CD4-positive, alpha-beta memory T cell (primary cell): ENCODE measurements at regions not wholly inside any gene's neighbourhood (a gene's known extent, or its start where the extent isn't known, plus 50 kb on each side); places are given as distances from the start of the nearest gene placed in this dataset.
"Not testable (repeated sequence)": the region's sequence is repeated elsewhere in the genome, so short reads cannot be mapped to it uniquely, and the experiment has no call there.

Source experiments
- CTCF ChIA-PET: fragments of 350-600 bp; sonication (Branson Sonifier 250); formaldehyde crosslinking; loops from one replicate; lab custom pipeline; 2021; ENCODE audit warnings: inconsistent platforms; ENCODE audit not compliant: partially characterized antibody; lab: Charles Lee
- POLR2A ChIA-PET: fragments of 350-600 bp; sonication (Branson Sonifier 250); formaldehyde crosslinking; loops from one replicate; lab custom pipeline; 2021; ENCODE audit not compliant: partially characterized antibody; lab: Charles Lee
- DNase-seq, 5 donors: peaks; one replicate each; pipeline versions ENCODE4 v3.0.0 to v3.0.0-alpha.2; 2020 to 2022; ENCODE audit warnings: mixed read lengths in 1 of 5
- H3K27ac ChIP-seq: one replicate; pipeline ENCODE4 v1.7.0; 2013; ENCODE audit warnings: low read depth, low read length
- H3K27me3 ChIP-seq: 2 replicates; pipeline ENCODE4 v1.7.0; 2013; ENCODE audit warnings: mild to moderate bottlenecking, low read length, moderate library complexity; ENCODE audit not compliant: insufficient read depth
- H3K36me3 ChIP-seq: 2 replicates; pipeline ENCODE4 v1.7.0; 2013; ENCODE audit warnings: mild to moderate bottlenecking, low read length, moderate library complexity; ENCODE audit not compliant: insufficient read depth
- H3K4me1 ChIP-seq: 2 replicates; pipeline ENCODE4 v1.7.0; 2013; ENCODE audit warnings: mild to moderate bottlenecking, low read length, moderate library complexity; ENCODE audit not compliant: insufficient read depth
- H3K4me3 ChIP-seq, 2 donors: one replicate each; pipeline ENCODE4 v1.7.0; 2013; ENCODE audit warnings: low read length in 2 of 2, mild to moderate bottlenecking in 1 of 2
- H3K9me3 ChIP-seq, 2 donors: one replicate each; pipeline ENCODE4 v1.7.0; 2013; ENCODE audit warnings: low read length in 2 of 2, control low read depth in 1 of 2; ENCODE audit not compliant: control insufficient read depth in 1 of 2
- H3K27ac Mint-ChIP-seq, 7 donors: one replicate each; pipeline ENCODE4 v1.8.0; 2020 to 2021; ENCODE audit warnings: mixed read lengths in 7 of 7, mild to moderate bottlenecking in 6 of 7, inconsistent platforms in 3 of 7, moderate library complexity in 3 of 7
- H3K27me3 Mint-ChIP-seq, 2 donors: one replicate each; pipeline ENCODE4 v1.8.0; 2020 to 2021; ENCODE audit warnings: mixed read lengths in 2 of 2
- H3K36me3 Mint-ChIP-seq, 2 donors: one replicate each; pipeline ENCODE4 v1.8.0; 2020 to 2021; ENCODE audit warnings: mixed read lengths in 2 of 2, inconsistent platforms in 1 of 2, mild to moderate bottlenecking in 1 of 2
- H3K4me1 Mint-ChIP-seq, 4 donors: one replicate each; pipeline ENCODE4 v1.8.0; 2020 to 2021; ENCODE audit warnings: mixed read lengths in 4 of 4, mild to moderate bottlenecking in 1 of 4
- H3K4me3 Mint-ChIP-seq, 8 donors: one replicate each; pipeline ENCODE4 v1.8.0; 2020 to 2021; ENCODE audit warnings: mixed read lengths in 8 of 8, mild to moderate bottlenecking in 7 of 8, moderate library complexity in 6 of 8, inconsistent platforms in 3 of 8
- H3K9me3 Mint-ChIP-seq, 8 donors: one replicate each; pipeline ENCODE4 v1.8.0; 2020 to 2021; ENCODE audit warnings: mixed read lengths in 8 of 8, mild to moderate bottlenecking in 5 of 8, inconsistent platforms in 3 of 8, moderate library complexity in 1 of 8
- intact Hi-C: fragments of 100-400 bp; cut with micrococcal nuclease; formaldehyde crosslinking; loops from one replicate; pipeline ENCODE4 v1.15.1; 2023

DNA sequence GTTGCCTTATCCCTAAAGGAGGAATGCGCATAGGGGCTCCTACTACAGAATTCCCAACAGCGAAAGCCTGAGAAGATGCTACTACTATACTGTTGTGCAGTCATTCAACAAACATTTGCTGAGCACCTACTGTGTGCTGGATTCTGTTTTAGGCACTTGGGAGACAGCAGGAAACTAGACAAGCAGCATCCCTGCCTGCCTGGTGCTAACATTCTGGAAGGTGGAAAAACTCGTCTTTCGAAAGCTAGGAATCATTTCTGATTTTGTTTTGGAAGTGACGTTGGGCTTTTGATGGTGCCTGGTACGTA lies 131.5 kb upstream of the NCOR2 start:
- no peak overlapping the region for H3K4me3 ChIP-seq
- POLR2A ChIA-PET = no interaction called here
- H3K9me3 ChIP-seq = no peaks in the 10 kb centered on the region
- Mint-ChIP-seq H3K4me1 (peaks cover 4 to 7% (median 6%) of the 10 kb centered on the region in 4 donors), H3K4me3 (no peak overlapping the region), H3K9me3 (peaks cover 0 to 4% (median 0%) of the 10 kb centered on the region in 8 donors), H3K27ac (no peak overlapping the region), H3K36me3 (peaks cover 0 to 1% of the 10 kb centered on the region in 2 donors), H3K27me3 (peaks cover 0 to 3% of the 10 kb centered on the region in 2 donors)
- CTCF ChIA-PET = no interaction called here
- no peak overlapping the region for H3K27ac ChIP-seq
- no peak for DNase-seq
- H3K36me3 ChIP-seq = no peaks in the 10 kb centered on the region
- H3K4me1 ChIP-seq = peaks cover 7% of the 10 kb centered on the region
- intact Hi-C loops = no loop called here
- no peaks in the 10 kb centered on the region for H3K27me3 ChIP-seq

DNA sequence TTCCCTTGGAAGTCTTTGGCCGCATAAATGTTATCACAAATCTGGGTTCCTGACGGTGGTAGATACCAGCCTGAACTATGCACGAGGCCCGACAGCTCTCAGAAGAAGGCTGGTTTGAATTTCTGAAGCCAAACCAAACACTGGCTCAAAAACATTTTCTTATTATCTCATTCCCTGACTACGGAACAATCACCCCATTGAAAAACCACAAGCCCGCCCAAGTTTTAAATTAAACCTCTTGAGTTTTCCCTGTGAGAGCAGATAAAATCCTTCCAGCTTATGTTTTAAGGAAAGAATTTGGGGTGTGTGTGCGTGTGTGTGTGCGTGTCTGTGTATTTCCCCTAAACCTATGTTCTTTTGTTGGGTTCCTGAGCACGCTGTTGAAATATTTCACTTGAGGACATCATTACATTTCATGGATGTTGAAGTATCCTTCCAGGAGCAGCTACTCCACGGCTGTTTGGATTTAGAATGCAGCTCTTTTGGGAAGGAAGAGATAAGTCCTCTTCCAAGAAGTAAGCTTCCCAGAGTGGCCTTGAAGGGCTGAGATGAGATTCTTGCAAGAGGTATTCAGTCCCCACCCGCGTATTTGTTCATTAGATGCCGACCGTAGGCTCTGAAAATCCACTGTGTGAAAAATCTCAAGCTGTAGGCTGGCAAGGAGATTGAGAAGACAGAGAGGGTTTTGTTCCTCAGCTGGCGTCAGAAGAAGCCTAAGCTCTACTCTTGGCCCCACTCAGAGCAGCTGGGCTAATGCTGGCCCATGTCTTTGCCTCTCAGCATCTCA lies 131.0 kb upstream of the NCOR2 start:
- peaks cover 0 to 1% of the 10 kb centered on the region in 2 donors for H3K36me3 Mint-ChIP-seq
- H3K4me1 Mint-ChIP-seq = peaks cover 4 to 7% (median 6%) of the 10 kb centered on the region in 4 donors
- intact Hi-C loops = no loop called here
- Histone ChIP-seq H3K4me3 (no peak overlapping the region), H3K9me3 (no peaks in the 10 kb centered on the region), H3K36me3 (no peaks in the 10 kb centered on the region), H3K27ac (no peak overlapping the region), H3K27me3 (no peaks in the 10 kb centered on the region), H3K4me1 (peaks cover 7% of the 10 kb centered on the region)
- H3K27me3 Mint-ChIP-seq = peaks cover 0 to 3% of the 10 kb centered on the region in 2 donors
- ChIA-PET CTCF (no interaction called here), POLR2A (no interaction called here)
- H3K27ac Mint-ChIP-seq = no peak overlapping the region
- H3K4me3 Mint-ChIP-seq = no peak overlapping the region
- no peak for DNase-seq
- H3K9me3 Mint-ChIP-seq = peaks cover 0 to 5% (median 2%) of the 10 kb centered on the region in 8 donors

DNA sequence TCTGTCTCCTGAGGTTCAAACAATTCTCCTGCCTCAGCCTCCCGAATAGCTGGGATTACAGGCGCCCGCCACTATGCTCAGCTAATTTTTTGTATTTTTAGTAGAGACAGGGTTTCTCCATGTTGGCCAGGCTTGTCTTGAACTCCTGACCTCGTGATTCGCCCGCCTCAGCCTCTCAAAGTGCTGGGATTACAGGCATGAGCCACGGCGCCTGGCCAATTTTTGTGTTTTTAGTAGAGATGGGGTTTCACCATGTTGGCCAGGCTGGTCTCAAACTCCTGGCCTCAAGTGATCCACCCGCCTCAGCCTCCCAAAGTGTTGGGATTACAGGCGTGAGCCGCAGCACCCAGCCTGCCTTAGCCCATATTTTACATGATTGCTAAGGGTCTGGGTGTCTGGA lies 130.3 kb upstream of the NCOR2 start:
- intact Hi-C loops, H3K4me1 ChIP-seq, H3K9me3 ChIP-seq, CTCF ChIA-PET, H3K9me3 Mint-ChIP-seq, H3K27ac Mint-ChIP-seq, DNase-seq, H3K27me3 ChIP-seq, H3K4me3 ChIP-seq, POLR2A ChIA-PET, H3K36me3 Mint-ChIP-seq, H3K4me3 Mint-ChIP-seq, H3K36me3 ChIP-seq, H3K27ac ChIP-seq, H3K4me1 Mint-ChIP-seq, H3K27me3 Mint-ChIP-seq: not testable (repeated sequence)

DNA sequence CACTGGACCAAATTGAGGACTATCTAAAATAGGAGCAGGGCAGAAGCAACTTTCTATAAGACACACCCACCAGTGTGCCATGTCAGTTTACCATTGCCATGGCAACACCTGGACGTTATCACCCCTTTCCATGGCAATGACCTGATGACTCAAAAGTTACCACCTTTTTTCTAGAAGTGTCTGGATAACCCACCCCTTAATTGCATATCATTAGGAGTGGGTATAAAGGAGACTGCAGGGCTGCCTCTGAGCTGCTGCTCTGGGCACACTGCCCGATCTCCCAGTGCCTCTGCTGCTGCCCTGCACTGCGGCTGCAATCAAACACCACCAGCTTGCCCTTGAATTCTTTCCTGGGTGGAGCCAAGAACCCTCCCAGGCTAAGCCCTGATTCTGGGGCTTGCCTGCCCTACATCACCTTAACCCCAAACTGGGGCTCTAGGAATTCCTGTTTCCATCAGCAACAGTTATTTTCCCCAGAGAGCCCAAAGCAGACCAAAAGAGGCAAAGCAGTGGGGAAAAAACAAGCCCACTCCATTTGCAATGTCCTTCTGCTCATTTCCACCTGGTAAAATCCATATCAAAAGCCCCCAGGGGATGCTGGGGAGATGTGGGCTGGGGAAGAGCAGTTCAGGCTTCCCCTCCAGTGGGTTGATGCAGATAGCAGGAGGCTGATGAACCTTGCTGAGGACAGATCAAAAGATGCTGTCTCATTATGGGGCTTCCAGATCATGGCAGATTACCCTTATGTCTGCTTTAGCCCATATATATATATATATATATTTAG lies 129.5 kb upstream of the NCOR2 start:
- DNase-seq = no peak
- Histone ChIP-seq H3K36me3 (no peaks in the 10 kb centered on the region), H3K4me3 (no peak overlapping the region), H3K9me3 (no peaks in the 10 kb centered on the region), H3K4me1 (peaks cover 7% of the 10 kb centered on the region), H3K27me3 (no peaks in the 10 kb centered on the region), H3K27ac (no peak overlapping the region)
- ChIA-PET POLR2A (no interaction called here), CTCF (interaction anchor here (0.6 kb wide), 1 partner anchor 52 kb away, joined by 3 read pairs; no protein-coding TSS in a partner anchor)
- peaks cover 4 to 7% (median 6%) of the 10 kb centered on the region in 4 donors for H3K4me1 Mint-ChIP-seq
- H3K9me3 Mint-ChIP-seq = peaks cover 0 to 16% (median 13%) of the 10 kb centered on the region in 8 donors
- intact Hi-C loops = no loop called here
- peaks cover 0 to 3% of the 10 kb centered on the region in 2 donors for H3K27me3 Mint-ChIP-seq
- H3K27ac Mint-ChIP-seq = no peak overlapping the region
- H3K4me3 Mint-ChIP-seq = no peak overlapping the region
- H3K36me3 Mint-ChIP-seq = peaks cover 0 to 1% of the 10 kb centered on the region in 2 donors

DNA sequence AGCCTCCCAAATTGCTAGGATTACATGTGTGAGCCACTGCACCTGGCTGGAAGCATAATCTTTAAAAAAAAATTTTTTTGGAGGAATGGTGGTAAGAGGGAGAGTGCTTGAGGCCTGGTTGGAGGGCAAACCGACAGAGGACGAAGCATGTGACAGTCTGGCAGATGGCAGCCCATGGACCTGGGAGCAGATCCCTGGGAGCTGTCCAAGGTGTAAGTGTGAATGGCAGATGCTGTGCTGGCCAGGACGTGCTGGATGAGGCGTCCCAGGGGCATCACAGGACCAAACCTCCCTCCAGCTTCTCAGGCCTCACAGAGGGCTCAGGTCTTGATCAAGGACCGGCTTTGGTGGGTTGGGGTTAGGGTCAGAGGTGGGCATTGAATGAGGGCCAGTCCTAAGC lies 128.4 kb upstream of the NCOR2 start:
- H3K4me3 Mint-ChIP-seq = no peak overlapping the region
- H3K27me3 ChIP-seq = no peaks in the 10 kb centered on the region

DNA sequence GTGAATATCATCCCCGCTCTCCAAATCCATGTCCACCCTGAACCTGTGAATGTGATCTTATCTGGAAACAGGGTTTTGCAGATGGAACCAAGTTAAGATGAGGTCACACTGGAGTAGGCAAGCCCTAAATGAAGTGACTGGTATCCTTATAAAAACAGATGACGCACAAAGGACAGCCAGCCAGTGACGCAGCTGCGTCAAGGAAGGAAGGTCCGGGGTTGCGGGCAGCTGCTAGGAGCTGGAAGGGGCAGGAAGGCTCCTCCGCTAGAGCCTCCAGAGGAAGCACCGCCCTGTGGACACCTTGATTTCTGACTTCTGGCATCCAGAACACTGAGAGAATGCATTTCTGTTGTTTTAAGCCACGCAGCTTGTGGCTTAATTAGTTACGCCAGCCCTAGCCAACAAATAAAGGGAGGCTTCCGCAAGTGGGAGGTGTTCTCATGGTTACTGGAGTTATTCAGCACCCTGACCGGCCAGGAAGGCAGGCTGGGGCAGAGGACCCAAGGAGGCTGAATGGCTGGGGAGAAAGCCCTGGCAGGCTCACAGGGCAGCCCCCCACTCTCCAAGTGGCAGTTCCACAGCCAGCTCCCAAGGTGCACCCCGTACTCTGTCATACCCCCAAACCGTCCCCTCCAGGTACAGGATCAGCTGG lies 127.6 kb upstream of the NCOR2 start:
- Mint-ChIP-seq H3K4me3 (no peak overlapping the region), H3K27me3 (peaks cover 0 to 3% of the 10 kb centered on the region in 2 donors), H3K9me3 (peaks cover 0 to 25% (median 19%) of the 10 kb centered on the region in 8 donors), H3K27ac (no peak overlapping the region), H3K4me1 (peaks cover 4 to 7% (median 6%) of the 10 kb centered on the region in 4 donors), H3K36me3 (peaks cover 0 to 1% of the 10 kb centered on the region in 2 donors)
- POLR2A ChIA-PET = interaction anchor here (1.2 kb wide), 1 partner anchor 13 kb away, joined by 4 read pairs; no protein-coding TSS in a partner anchor
- no peak for DNase-seq
- Histone ChIP-seq H3K27me3 (no peaks in the 10 kb centered on the region), H3K4me1 (peaks cover 7% of the 10 kb centered on the region), H3K36me3 (no peaks in the 10 kb centered on the region), H3K27ac (no peak overlapping the region), H3K4me3 (no peak overlapping the region), H3K9me3 (peaks cover 0 to 4% of the 10 kb centered on the region in 2 donors)
- CTCF ChIA-PET = no interaction called here
- intact Hi-C loops = no loop called here

More for the DNA sequence above, 128.4 kb upstream of the NCOR2 start:
- Histone ChIP-seq H3K4me3 (no peak overlapping the region), H3K36me3 (no peaks in the 10 kb centered on the region), H3K27ac (no peak overlapping the region), H3K9me3 (peaks cover 0 to 4% of the 10 kb centered on the region in 2 donors), H3K4me1 (peaks cover 7% of the 10 kb centered on the region)
- ChIA-PET CTCF (interaction anchor here (0.6 kb wide), 1 partner anchor 53 kb away, joined by 3 read pairs; no protein-coding TSS in a partner anchor), POLR2A (interaction anchor here (1.2 kb wide), 1 partner anchor 12 kb away, joined by 4 read pairs; no protein-coding TSS in a partner anchor)
- Mint-ChIP-seq H3K36me3 (peaks cover 0 to 1% of the 10 kb centered on the region in 2 donors), H3K4me1 (peaks cover 4 to 7% (median 6%) of the 10 kb centered on the region in 4 donors), H3K27ac (no peak overlapping the region), H3K9me3 (peaks cover 0 to 25% (median 18%) of the 10 kb centered on the region in 8 donors), H3K27me3 (peaks cover 0 to 3% of the 10 kb centered on the region in 2 donors)
- no peak for DNase-seq
- intact Hi-C loops = no loop called here
